Breast epithelium (tissue), 4 donors: ENCODE measurements at regions not wholly inside any gene's neighbourhood (a gene's known extent, or its start where the extent isn't known, plus 50 kb on each side); places are given as distances from the start of the nearest gene placed in this dataset.

ENCODE experiments used
- DNase-seq, 2 donors: peaks; one replicate each; pipeline ENCODE4 v3.0.0-alpha.2; 2019; ENCODE audit warnings: low spot score in 2 of 2
- H3K27ac ChIP-seq, 2 donors: fragments of 200-600 bp; sonication (generic) in 1 of 2; one replicate each; pipeline ENCODE4 v1.5.1; 2016 to 2019; ENCODE audit warnings: mild to moderate bottlenecking in 1 of 2
- H3K27me3 ChIP-seq, 2 donors: fragments of 200-600 bp; sonication (generic) in 1 of 2; one replicate each; pipeline versions ENCODE4 v1.5.1 to v1.6.0; 2017 to 2019; ENCODE audit warnings: control low read depth in 1 of 2, mild to moderate bottlenecking in 1 of 2
- H3K36me3 ChIP-seq: fragments of 200-600 bp; one replicate; pipeline ENCODE4 v1.5.1; 2019
- H3K4me1 ChIP-seq, 2 donors: fragments of 200-600 bp; sonication (generic); one replicate each; pipeline ENCODE4 v1.5.1; 2016 to 2019; ENCODE audit warnings: control low read depth in 1 of 2
- H3K4me3 ChIP-seq, 3 donors: fragments of 200-600 bp; sonication (generic); 1 replicate in 2 of 3; 2 replicates in 1 of 3; pipeline ENCODE4 v1.5.1; 2016 to 2019; ENCODE audit warnings: mild to moderate bottlenecking in 3 of 3, moderate library complexity in 2 of 3
- H3K9me3 ChIP-seq, 2 donors: fragments of 200-600 bp; sonication (generic) in 1 of 2; one replicate each; pipeline ENCODE4 v1.5.1; 2016 to 2019; ENCODE audit warnings: control low read depth in 1 of 2
- POLR2A ChIP-seq: fragments of 450-650 bp; IDR thresholded peaks from one replicate; pipeline ENCODE4 v1.6.1; 2016; ENCODE audit warnings: antibody characterized with exemption, mild to moderate bottlenecking, moderate library complexity
- POLR2AphosphoS5 ChIP-seq, 3 donors: sonication (generic); formaldehyde crosslinking; IDR thresholded peaks; one replicate each; pipeline ENCODE4 v1.6.1; 2017; ENCODE audit warnings: antibody characterized with exemption in 3 of 3
- intact Hi-C: fragments of 100-400 bp; cut with DNase I; formaldehyde crosslinking; loops from one replicate; pipeline ENCODE4 v1.15.1; 2023; ENCODE audit warnings: low total_unique reads
- TF ChIP-seq, protein P1 (sequence below), 3 donors: fragments of 450-650 bp; IDR thresholded peaks; one replicate each; pipeline ENCODE4 v1.5.1; 2016 to 2017; ENCODE audit warnings: antibody characterized with exemption in 3 of 3, mild to moderate bottlenecking in 3 of 3, moderate library complexity in 3 of 3

- Histone ChIP-seq H3K4me3 (no peak overlapping the region), H3K27me3 (no peaks in the 10 kb centered on the region), H3K9me3 (peaks cover 0 to 2% of the 10 kb centered on the region in 2 donors), H3K36me3 (no peaks in the 10 kb centered on the region), H3K27ac (no peak overlapping the region), H3K4me1 (no peaks in the 10 kb centered on the region)
- intact Hi-C loops = no loop called here
- no peak for TF ChIP-seq POLR2AphosphoS5 (IDR thresholded peaks at IDR 0.05)
- TF ChIP-seq, protein P1, sequence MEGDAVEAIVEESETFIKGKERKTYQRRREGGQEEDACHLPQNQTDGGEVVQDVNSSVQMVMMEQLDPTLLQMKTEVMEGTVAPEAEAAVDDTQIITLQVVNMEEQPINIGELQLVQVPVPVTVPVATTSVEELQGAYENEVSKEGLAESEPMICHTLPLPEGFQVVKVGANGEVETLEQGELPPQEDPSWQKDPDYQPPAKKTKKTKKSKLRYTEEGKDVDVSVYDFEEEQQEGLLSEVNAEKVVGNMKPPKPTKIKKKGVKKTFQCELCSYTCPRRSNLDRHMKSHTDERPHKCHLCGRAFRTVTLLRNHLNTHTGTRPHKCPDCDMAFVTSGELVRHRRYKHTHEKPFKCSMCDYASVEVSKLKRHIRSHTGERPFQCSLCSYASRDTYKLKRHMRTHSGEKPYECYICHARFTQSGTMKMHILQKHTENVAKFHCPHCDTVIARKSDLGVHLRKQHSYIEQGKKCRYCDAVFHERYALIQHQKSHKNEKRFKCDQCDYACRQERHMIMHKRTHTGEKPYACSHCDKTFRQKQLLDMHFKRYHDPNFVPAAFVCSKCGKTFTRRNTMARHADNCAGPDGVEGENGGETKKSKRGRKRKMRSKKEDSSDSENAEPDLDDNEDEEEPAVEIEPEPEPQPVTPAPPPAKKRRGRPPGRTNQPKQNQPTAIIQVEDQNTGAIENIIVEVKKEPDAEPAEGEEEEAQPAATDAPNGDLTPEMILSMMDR (IDR thresholded peaks at IDR 0.05) = no peak
- TF ChIP-seq POLR2A = no peak
- no peak for DNase-seq
Measured at GRCh38 chr5:2005101-2006041, 122.6 kb upstream of the IRX4 start.

DNA sequence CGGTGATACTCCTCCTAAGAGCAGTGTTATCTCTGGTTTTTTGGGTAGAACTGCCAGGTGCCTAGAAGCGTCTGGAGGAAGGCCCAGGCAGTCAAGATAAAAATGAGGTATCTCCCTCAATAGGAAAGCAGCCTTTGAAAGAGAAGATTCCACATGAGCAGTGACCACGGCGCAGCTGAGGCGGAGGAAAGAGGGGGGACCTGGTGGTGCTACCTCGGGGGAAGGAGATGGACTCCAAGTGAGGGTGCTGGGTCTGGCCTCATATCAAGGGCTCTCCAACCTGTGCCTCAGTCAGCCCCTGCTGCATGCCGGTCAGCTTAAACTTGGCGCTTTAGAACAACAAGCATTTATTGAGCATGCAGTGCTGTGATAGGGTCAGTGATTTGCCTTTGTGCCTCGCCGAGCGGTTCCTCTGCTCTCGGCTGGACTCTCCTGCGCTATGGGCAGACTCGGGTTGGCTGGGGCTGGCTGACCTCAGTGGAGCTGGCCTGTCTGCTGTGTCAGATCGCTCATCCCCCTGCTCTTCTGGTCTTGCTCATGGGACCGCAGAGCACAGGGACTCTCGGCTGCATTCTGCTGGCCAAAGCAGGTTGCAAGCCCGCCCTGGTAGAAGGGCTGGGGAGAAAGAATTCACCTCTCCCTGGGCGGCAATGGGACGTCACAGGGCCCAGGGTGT is 121.1 kb upstream of the IRX4 start:
- Histone ChIP-seq H3K36me3 (no peaks in the 10 kb centered on the region), H3K27ac (no peak overlapping the region), H3K9me3 (peaks cover 0 to 2% of the 10 kb centered on the region in 2 donors), H3K4me1 (no peaks in the 10 kb centered on the region), H3K4me3 (no peak overlapping the region), H3K27me3 (no peaks in the 10 kb centered on the region)
- TF ChIP-seq POLR2A (no peak), POLR2AphosphoS5 (IDR thresholded peaks at IDR 0.05) (no peak)
- TF ChIP-seq, protein P1 (IDR thresholded peaks at IDR 0.05) = no peak
- intact Hi-C loops = no loop called here
- DNase-seq = no peak

DNA sequence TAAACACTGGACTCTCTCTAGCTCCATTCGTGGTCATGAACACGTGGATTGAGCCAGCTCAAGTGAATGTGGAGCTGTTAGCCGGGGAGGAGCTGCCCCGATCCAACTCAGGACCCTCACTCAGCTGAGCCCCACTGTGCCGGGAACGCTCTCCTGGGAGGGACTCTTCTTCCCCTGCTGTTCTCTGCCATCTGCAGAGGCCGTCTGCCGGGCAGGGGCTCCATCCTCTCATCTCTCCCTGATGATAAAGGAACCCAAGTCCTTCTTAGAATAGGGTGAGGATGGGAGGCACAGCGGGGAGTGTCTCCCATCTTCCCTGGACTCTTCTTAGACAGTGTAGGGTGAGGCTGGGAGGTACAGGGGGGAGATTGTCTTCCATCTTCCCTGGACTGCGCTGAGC is 120.5 kb upstream of the IRX4 start:
- DNase-seq = no peak
- Histone ChIP-seq H3K4me3 (no peak overlapping the region), H3K4me1 (no peaks in the 10 kb centered on the region), H3K36me3 (no peaks in the 10 kb centered on the region), H3K27ac (no peak overlapping the region), H3K9me3 (peaks cover 0 to 2% of the 10 kb centered on the region in 2 donors), H3K27me3 (no peaks in the 10 kb centered on the region)
- intact Hi-C loops = no loop called here
- TF ChIP-seq, protein P1 (IDR thresholded peaks at IDR 0.05) = no peak

DNA sequence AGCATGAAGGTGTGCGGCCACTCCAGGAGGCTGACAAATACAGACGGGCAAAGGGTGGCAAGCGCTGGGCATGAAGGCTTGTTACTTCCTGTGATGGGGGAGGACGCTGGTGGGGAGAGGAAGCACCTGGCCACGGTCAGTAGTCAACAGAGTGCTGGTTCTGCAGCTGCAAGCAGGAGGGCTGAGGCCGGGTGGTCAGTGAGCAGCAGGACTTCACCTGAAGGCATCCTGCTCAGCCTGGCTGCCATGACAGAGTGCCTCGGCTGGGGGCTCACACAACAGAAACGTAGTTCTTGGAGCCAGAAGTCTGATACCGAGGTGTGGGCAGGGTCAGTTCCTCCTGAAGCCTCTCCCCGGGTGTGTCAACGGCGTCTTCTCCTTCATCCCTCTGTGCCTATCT is 118.6 kb upstream of the IRX4 start:
- intact Hi-C loops = no loop called here
- Histone ChIP-seq H3K27me3 (no peaks in the 10 kb centered on the region), H3K36me3 (no peaks in the 10 kb centered on the region), H3K27ac (no peak overlapping the region), H3K4me3 (no peak overlapping the region), H3K4me1 (no peaks in the 10 kb centered on the region), H3K9me3 (peaks cover 0 to 2% of the 10 kb centered on the region in 2 donors)
- no peak for DNase-seq
- TF ChIP-seq POLR2A (no peak), POLR2AphosphoS5 (IDR thresholded peaks at IDR 0.05) (no peak)
- TF ChIP-seq, protein P1 (IDR thresholded peaks at IDR 0.05) = no peak

GRCh38 chr5:2000591-2000990 is 117.9 kb upstream of the IRX4 start:
- Histone ChIP-seq H3K4me3 (no peak overlapping the region), H3K27ac (no peak overlapping the region), H3K27me3 (no peaks in the 10 kb centered on the region), H3K4me1 (no peaks in the 10 kb centered on the region), H3K9me3 (peaks cover 0 to 2% of the 10 kb centered on the region in 2 donors), H3K36me3 (no peaks in the 10 kb centered on the region)
- intact Hi-C loops = no loop called here
- TF ChIP-seq POLR2AphosphoS5 (IDR thresholded peaks at IDR 0.05) (no peak), POLR2A (no peak)
- TF ChIP-seq, protein P1 (IDR thresholded peaks at IDR 0.05) = no peak
- no peak for DNase-seq
